T-helper 17 cell (primary cell): ENCODE measurements at regions not wholly inside any gene's neighbourhood (a gene's known extent, or its start where the extent isn't known, plus 50 kb on each side); places are given as distances from the start of the nearest gene placed in this dataset.

Experiments
- ATAC-seq: fragments of 150-1000 bp; cut with Tn5 transposase; 2 replicates; pipeline ENCODE4 v1.10.0; 2021; ENCODE audit warnings: mild to moderate bottlenecking, moderate library complexity
- DNase-seq, 3 donors: peaks; one replicate each; pipeline versions ENCODE4 v3.0.0 to v3.0.0-alpha.2; 2020 to 2021
- H3K9me3 ChIP-seq: one replicate; pipeline ENCODE4 v1.7.0; 2013; ENCODE audit warnings: low read length, mild to moderate bottlenecking; ENCODE audit not compliant: control insufficient read depth, poor library complexity, severe bottlenecking
- H3K27ac Mint-ChIP-seq: one replicate; pipeline ENCODE4 v1.8.0; 2022; ENCODE audit warnings: mild to moderate bottlenecking, moderate library complexity, mixed read lengths
- H3K27me3 Mint-ChIP-seq: one replicate; pipeline ENCODE4 v1.8.0; 2022; ENCODE audit warnings: mixed read lengths
- H3K36me3 Mint-ChIP-seq: one replicate; pipeline ENCODE4 v1.8.0; 2022; ENCODE audit warnings: low read depth, mixed read lengths
- H3K4me1 Mint-ChIP-seq: one replicate; pipeline ENCODE4 v1.8.0; 2022; ENCODE audit warnings: mild to moderate bottlenecking, mixed read lengths
- H3K4me3 Mint-ChIP-seq: one replicate; pipeline ENCODE4 v1.8.0; 2022; ENCODE audit warnings: mild to moderate bottlenecking, moderate library complexity, mixed read lengths

DNA sequence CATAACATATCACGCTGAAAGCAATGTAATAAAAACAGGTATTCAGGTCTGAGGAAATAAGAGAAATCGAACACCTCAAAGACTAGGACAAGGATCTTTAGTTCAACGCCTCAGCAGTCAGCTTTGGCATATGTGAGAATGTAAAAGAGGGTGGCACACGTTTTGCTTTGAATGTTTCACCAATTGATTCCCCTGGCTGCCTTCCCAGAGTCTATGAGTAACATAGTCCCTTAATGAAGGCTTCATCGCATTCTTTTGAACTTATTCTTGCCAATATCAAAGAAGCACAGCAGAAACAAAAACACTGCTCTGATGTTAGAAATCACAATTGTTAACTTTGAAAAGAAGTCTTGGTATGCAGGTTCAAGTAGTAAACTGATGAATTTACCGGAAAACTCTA, 764.8 kb downstream of the ADGRL2 start:
- H3K27me3 Mint-ChIP-seq = no peaks in the 10 kb centered on the region
- H3K9me3 ChIP-seq = peaks cover 3% of the 10 kb centered on the region
- ATAC-seq = no peak
- H3K4me3 Mint-ChIP-seq = no peak overlapping the region
- no peaks in the 10 kb centered on the region for H3K36me3 Mint-ChIP-seq
- no peak overlapping the region for H3K27ac Mint-ChIP-seq
- no peaks in the 10 kb centered on the region for H3K4me1 Mint-ChIP-seq
- no peak for DNase-seq

DNA sequence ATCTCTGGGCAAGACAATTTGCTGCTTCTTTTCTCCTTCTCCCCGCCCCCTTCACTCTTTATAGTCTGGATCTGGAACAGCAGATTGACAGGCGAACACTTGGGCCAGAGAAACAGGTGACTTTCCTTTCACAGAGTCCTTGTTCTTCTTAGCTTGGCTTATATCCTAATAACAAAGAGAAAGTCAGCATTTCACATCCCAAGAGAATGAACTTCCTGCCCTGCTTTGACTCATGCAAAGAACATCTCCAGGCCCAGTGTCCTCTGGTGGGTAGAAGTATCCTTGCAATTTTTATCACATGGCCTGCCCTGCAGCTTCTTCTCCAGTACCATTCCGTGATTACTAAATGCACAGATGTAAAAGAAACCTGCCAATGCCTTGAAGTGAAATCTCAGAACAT, 764.4 kb downstream of the ADGRL2 start:
- no peaks in the 10 kb centered on the region for H3K4me1 Mint-ChIP-seq
- DNase-seq (no peak), ATAC-seq (no peak)
- H3K4me3 Mint-ChIP-seq = no peak overlapping the region
- H3K36me3 Mint-ChIP-seq = no peaks in the 10 kb centered on the region
- no peaks in the 10 kb centered on the region for H3K27me3 Mint-ChIP-seq
- no peak overlapping the region for H3K27ac Mint-ChIP-seq
- H3K9me3 ChIP-seq = peaks cover 3% of the 10 kb centered on the region

GRCh38 chr1:82564333-82564732, 763.6 kb downstream of the ADGRL2 start:
- peaks cover 3% of the 10 kb centered on the region for H3K9me3 ChIP-seq
- no peaks in the 10 kb centered on the region for H3K36me3 Mint-ChIP-seq
- no peak overlapping the region for H3K27ac Mint-ChIP-seq
- ATAC-seq (no peak), DNase-seq (no peak)
- H3K4me3 Mint-ChIP-seq = no peak overlapping the region
- no peaks in the 10 kb centered on the region for H3K4me1 Mint-ChIP-seq
- no peaks in the 10 kb centered on the region for H3K27me3 Mint-ChIP-seq

DNA sequence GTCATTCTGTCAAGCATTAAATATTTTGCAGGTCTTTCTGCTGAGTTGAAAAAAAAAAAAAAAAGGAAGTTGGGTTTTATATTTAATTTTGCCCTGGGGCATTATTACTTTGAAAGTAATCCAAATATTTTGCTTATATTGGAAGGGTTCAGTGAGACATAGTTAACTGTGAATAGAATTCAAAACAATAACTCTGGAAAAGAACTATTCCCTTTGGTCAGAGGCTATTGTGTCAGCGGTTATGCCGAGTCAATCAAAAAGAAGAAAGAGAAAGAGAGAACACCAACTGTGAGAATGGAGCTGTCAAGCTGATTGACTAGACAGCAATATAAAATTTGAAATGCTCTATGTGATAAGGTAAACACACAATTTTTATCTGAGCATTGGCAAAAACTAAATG, 761.7 kb downstream of the ADGRL2 start:
- H3K9me3 ChIP-seq = peaks cover 3% of the 10 kb centered on the region
- no peaks in the 10 kb centered on the region for H3K27me3 Mint-ChIP-seq
- ATAC-seq (no peak), DNase-seq (no peak)
- no peaks in the 10 kb centered on the region for H3K36me3 Mint-ChIP-seq
- no peak overlapping the region for H3K4me3 Mint-ChIP-seq
- no peak overlapping the region for H3K27ac Mint-ChIP-seq
- H3K4me1 Mint-ChIP-seq = no peaks in the 10 kb centered on the region

GRCh38 chr1:82560566-82560965, 759.8 kb downstream of the ADGRL2 start:
- Mint-ChIP-seq H3K4me3 (no peak overlapping the region), H3K36me3 (no peaks in the 10 kb centered on the region), H3K27me3 (no peaks in the 10 kb centered on the region), H3K27ac (no peak overlapping the region), H3K4me1 (no peaks in the 10 kb centered on the region)
- H3K9me3 ChIP-seq = no peaks in the 10 kb centered on the region
- ATAC-seq (no peak), DNase-seq (no peak)

- no peak for ATAC-seq
- DNase-seq = no peak
- Mint-ChIP-seq H3K27me3 (no peaks in the 10 kb centered on the region), H3K36me3 (no peaks in the 10 kb centered on the region), H3K4me1 (no peaks in the 10 kb centered on the region), H3K27ac (no peak overlapping the region), H3K4me3 (no peak overlapping the region)
- no peaks in the 10 kb centered on the region for H3K9me3 ChIP-seq
Observed at GRCh38 chr1:82555501-82555900, 754.8 kb downstream of the ADGRL2 start.

DNA sequence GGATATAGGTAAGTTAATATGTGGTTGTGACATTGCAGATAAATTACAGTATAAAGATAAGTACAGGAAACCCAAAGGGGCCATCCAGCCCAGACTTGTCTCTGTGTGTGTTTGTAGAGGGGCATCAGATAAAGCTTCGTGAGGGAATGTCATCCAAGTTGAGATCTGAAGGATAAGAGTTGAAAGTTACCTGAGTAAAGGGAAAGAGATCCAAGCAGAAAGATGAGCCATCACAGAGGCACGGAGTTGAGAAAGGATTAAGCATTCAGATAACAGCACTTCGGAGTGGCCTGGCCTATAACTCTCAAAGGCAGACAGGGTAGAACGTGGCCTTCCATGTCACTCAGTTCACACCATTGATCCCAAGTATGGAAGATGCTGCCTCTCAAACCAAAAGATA, 749.1 kb downstream of the ADGRL2 start:
- H3K36me3 Mint-ChIP-seq = no peaks in the 10 kb centered on the region
- H3K4me1 Mint-ChIP-seq = no peaks in the 10 kb centered on the region
- ATAC-seq (no peak), DNase-seq (no peak)
- H3K4me3 Mint-ChIP-seq = no peak overlapping the region
- H3K27me3 Mint-ChIP-seq = no peaks in the 10 kb centered on the region
- no peaks in the 10 kb centered on the region for H3K9me3 ChIP-seq
- no peak overlapping the region for H3K27ac Mint-ChIP-seq

DNA sequence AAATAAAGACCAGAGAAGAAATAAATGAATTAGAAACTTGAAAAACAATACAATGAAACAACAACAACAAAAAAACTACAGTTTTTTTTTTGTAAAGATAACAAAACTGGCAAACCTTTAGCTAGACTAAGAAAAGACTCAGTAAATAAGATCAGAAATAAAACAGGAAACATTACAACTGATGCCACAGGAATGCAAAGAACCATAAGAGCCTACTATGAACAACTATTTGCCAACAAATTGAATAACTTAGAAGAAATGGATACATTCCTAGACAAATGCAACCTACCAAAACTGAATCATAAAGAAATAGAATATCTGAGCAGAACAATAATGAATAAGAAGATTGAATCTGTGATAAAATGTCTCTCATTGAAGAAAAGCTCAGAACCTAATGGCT, 742.0 kb downstream of the ADGRL2 start:
- no peaks in the 10 kb centered on the region for H3K4me1 Mint-ChIP-seq
- ATAC-seq = no peak

DNA sequence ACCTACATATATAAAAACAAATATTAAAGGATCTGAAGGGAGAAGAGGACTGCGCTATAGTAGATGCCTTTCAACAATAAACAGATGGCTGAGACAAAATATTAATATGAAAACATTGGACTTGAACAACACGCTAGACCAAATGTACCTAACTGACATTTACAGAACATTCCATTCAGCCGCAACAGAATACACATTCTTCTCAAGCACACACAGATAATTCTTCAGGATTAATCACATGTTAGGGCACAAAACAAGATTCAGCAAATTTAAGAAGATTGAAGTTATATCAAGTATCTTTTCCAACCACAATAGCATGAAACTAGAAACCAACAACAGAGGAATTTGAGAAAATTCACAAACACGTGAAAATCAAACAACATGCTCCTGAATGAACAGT, 741.4 kb downstream of the ADGRL2 start:
- ATAC-seq (no peak), DNase-seq (no peak)
- Mint-ChIP-seq H3K4me3 (no peak overlapping the region), H3K4me1 (no peaks in the 10 kb centered on the region), H3K36me3 (no peaks in the 10 kb centered on the region), H3K27ac (no peak overlapping the region), H3K27me3 (no peaks in the 10 kb centered on the region)
- no peaks in the 10 kb centered on the region for H3K9me3 ChIP-seq

More for the DNA sequence above, 742.0 kb downstream of the ADGRL2 start:
- Mint-ChIP-seq H3K36me3 (no peaks in the 10 kb centered on the region), H3K27me3 (no peaks in the 10 kb centered on the region), H3K27ac (no peak overlapping the region), H3K4me3 (no peak overlapping the region)
- no peak for DNase-seq
- H3K9me3 ChIP-seq = no peaks in the 10 kb centered on the region

- no peak for DNase-seq
- no peak overlapping the region for H3K27ac Mint-ChIP-seq
- H3K27me3 Mint-ChIP-seq = no peaks in the 10 kb centered on the region
- H3K4me1 Mint-ChIP-seq = no peaks in the 10 kb centered on the region
- H3K4me3 Mint-ChIP-seq = no peak overlapping the region
- no peaks in the 10 kb centered on the region for H3K36me3 Mint-ChIP-seq
- ATAC-seq = no peak
- no peaks in the 10 kb centered on the region for H3K9me3 ChIP-seq
Observed at GRCh38 chr1:82540006-82540405, 739.3 kb downstream of the ADGRL2 start.

DNA sequence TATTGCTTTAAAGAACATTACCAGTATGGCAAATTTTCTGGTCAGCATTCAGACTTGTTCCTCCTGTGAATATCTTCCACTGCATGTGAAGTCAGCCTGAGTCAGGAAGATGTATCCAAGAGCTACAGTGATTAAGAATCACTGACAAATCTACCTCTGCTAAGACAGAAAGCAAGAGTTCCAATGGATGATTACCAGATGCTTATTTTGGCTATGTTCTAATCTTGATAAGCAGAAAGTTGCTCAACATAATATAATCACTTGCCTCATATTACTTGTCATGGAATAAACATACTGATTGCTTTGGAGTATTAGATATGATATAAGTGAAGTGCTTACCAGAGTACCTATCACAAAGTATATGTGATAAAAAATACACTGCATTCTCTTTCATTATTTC, 738.1 kb downstream of the ADGRL2 start:
- no peaks in the 10 kb centered on the region for H3K36me3 Mint-ChIP-seq
- DNase-seq = no peak
- H3K27ac Mint-ChIP-seq = no peak overlapping the region
- no peak overlapping the region for H3K4me3 Mint-ChIP-seq
- no peaks in the 10 kb centered on the region for H3K27me3 Mint-ChIP-seq
- H3K4me1 Mint-ChIP-seq = no peaks in the 10 kb centered on the region
- no peaks in the 10 kb centered on the region for H3K9me3 ChIP-seq
- ATAC-seq = no peak

GRCh38 chr1:82534996-82535395, 734.3 kb downstream of the ADGRL2 start:
- Mint-ChIP-seq H3K4me1 (no peaks in the 10 kb centered on the region), H3K27ac (no peak overlapping the region), H3K36me3 (no peaks in the 10 kb centered on the region), H3K4me3 (no peak overlapping the region), H3K27me3 (no peaks in the 10 kb centered on the region)
- H3K9me3 ChIP-seq = no peaks in the 10 kb centered on the region
- no peak for DNase-seq
- no peak for ATAC-seq

DNA sequence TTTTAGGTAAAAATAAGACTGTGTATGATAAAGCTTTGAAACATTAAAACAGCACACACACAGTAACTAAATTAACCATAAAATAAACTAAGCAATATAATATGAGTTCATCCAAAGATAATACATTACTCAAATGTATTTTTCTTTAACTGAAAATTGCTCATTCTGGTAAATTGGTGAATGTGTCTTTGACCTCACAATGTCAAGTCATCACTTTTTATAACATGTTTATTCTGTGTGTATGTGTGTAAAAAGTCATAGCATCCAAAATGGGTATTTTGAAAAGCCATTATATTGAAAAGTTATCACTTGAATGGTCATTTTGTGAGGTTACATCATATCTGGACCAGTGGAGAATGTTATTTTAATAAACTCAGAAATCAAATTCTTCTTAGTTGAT, 724.6 kb downstream of the ADGRL2 start:
- DNase-seq (no peak), ATAC-seq (no peak)
- Mint-ChIP-seq H3K4me1 (no peaks in the 10 kb centered on the region), H3K36me3 (no peaks in the 10 kb centered on the region), H3K27ac (no peak overlapping the region), H3K27me3 (no peaks in the 10 kb centered on the region), H3K4me3 (no peak overlapping the region)
- no peaks in the 10 kb centered on the region for H3K9me3 ChIP-seq

GRCh38 chr1:82520611-82521010, 719.9 kb downstream of the ADGRL2 start:
- H3K36me3 Mint-ChIP-seq = no peaks in the 10 kb centered on the region
- H3K4me1 Mint-ChIP-seq = no peaks in the 10 kb centered on the region
- ATAC-seq = no peak
- no peaks in the 10 kb centered on the region for H3K9me3 ChIP-seq
- H3K27me3 Mint-ChIP-seq = no peaks in the 10 kb centered on the region
- no peak overlapping the region for H3K4me3 Mint-ChIP-seq
- no peak overlapping the region for H3K27ac Mint-ChIP-seq
- DNase-seq = no peak

- H3K27me3 Mint-ChIP-seq = no peaks in the 10 kb centered on the region
- DNase-seq = no peak
- H3K27ac Mint-ChIP-seq = no peak overlapping the region
- H3K36me3 Mint-ChIP-seq = no peaks in the 10 kb centered on the region
- no peaks in the 10 kb centered on the region for H3K9me3 ChIP-seq
- H3K4me1 Mint-ChIP-seq = no peaks in the 10 kb centered on the region
- no peak for ATAC-seq
- H3K4me3 Mint-ChIP-seq = no peak overlapping the region
Observed at GRCh38 chr1:82517586-82517985, 716.9 kb downstream of the ADGRL2 start.
